ENCODE measurements at regions not wholly inside any gene's neighbourhood (a gene's known extent, or its start where the extent isn't known, plus 50 kb on each side); places are given as distances from the start of the nearest gene placed in this dataset.

GRCh38 chr6:163906006-163906710 is 491.6 kb downstream of the QKI start:
- H3K4me2 ChIP-seq (ENCODE audit: low read depth, low read length, poor library complexity, severe bottlenecking) = no peak overlapping the region
- no peak overlapping the region for H2AFZ ChIP-seq (ENCODE audit: low read length)
- H3F3A ChIP-seq (ENCODE audit: low read depth) = no peaks in the 10 kb centered on the region
- peaks cover 2% of the 10 kb centered on the region; the same call in 1 of the 2 replicates for H3K9me3 ChIP-seq (ENCODE audit: insufficient read depth, low read depth, low read length)
- no peaks in the 10 kb centered on the region for H3K27me3 ChIP-seq (ENCODE audit: insufficient read depth, low read length, poor library complexity, severe bottlenecking)
- no peak for TF ChIP-seq CTCF (conservative IDR thresholded peaks at IDR 0.05; ENCODE audit: low read length)
- no peak for TF ChIP-seq EZH2phosphoT487 (IDR thresholded peaks at IDR 0.05; ENCODE audit: borderline replicate concordance)
- H4K20me1 ChIP-seq (ENCODE audit: insufficient read depth, low read length, poor library complexity, severe bottlenecking) = no peaks in the 10 kb centered on the region
- no peaks in the 10 kb centered on the region for H3K79me2 ChIP-seq (ENCODE audit: insufficient read depth, low read length)
- no peak overlapping the region for H3K4me3 ChIP-seq (ENCODE audit: low read length, poor library complexity, severe bottlenecking)
- no peaks in the 10 kb centered on the region for H3K36me3 ChIP-seq (ENCODE audit: insufficient read depth, low read length)
- H3K9me2 ChIP-seq (replicated peaks; ENCODE audit: low read depth, low read length) = no peaks in the 10 kb centered on the region
- H3K4me1 ChIP-seq (ENCODE audit: insufficient read depth, low read length, poor library complexity, severe bottlenecking) = no peaks in the 10 kb centered on the region
- H3K9ac ChIP-seq (ENCODE audit: low read depth, low read length, poor library complexity, severe bottlenecking) = no peak overlapping the region

GRCh38 chr6:163904186-163904585 is 489.7 kb downstream of the QKI start:
- no peak overlapping the region for H3K4me3 ChIP-seq (ENCODE audit: low read length, poor library complexity, severe bottlenecking)
- no peaks in the 10 kb centered on the region for H3K9me2 ChIP-seq (replicated peaks; ENCODE audit: low read depth, low read length)
- peaks cover 5% of the 10 kb centered on the region; the same call in 1 of the 2 replicates for H3K9me3 ChIP-seq (ENCODE audit: insufficient read depth, low read depth, low read length)
- no peaks in the 10 kb centered on the region for H4K20me1 ChIP-seq (ENCODE audit: insufficient read depth, low read length, poor library complexity, severe bottlenecking)
- no peak overlapping the region for H2AFZ ChIP-seq (ENCODE audit: low read length)
- no peaks in the 10 kb centered on the region for H3K27me3 ChIP-seq (ENCODE audit: insufficient read depth, low read length, poor library complexity, severe bottlenecking)
- H3K79me2 ChIP-seq (ENCODE audit: insufficient read depth, low read length) = no peaks in the 10 kb centered on the region
- TF ChIP-seq CTCF (conservative IDR thresholded peaks at IDR 0.05; ENCODE audit: low read length) (no peak), EZH2phosphoT487 (IDR thresholded peaks at IDR 0.05; ENCODE audit: borderline replicate concordance) (no peak)
- H3F3A ChIP-seq (ENCODE audit: low read depth) = no peaks in the 10 kb centered on the region
- H3K9ac ChIP-seq (ENCODE audit: low read depth, low read length, poor library complexity, severe bottlenecking) = no peak overlapping the region
- no peak overlapping the region for H3K4me2 ChIP-seq (ENCODE audit: low read depth, low read length, poor library complexity, severe bottlenecking)
- H3K4me1 ChIP-seq (ENCODE audit: insufficient read depth, low read length, poor library complexity, severe bottlenecking) = no peaks in the 10 kb centered on the region
- no peaks in the 10 kb centered on the region for H3K36me3 ChIP-seq (ENCODE audit: insufficient read depth, low read length)

- no peak overlapping the region for H3K4me3 ChIP-seq (ENCODE audit: low read length, poor library complexity, severe bottlenecking)
- H3K27me3 ChIP-seq (ENCODE audit: insufficient read depth, low read length, poor library complexity, severe bottlenecking) = no peaks in the 10 kb centered on the region
- no peaks in the 10 kb centered on the region for H3K9me2 ChIP-seq (replicated peaks; ENCODE audit: low read depth, low read length)
- TF ChIP-seq EZH2phosphoT487 (IDR thresholded peaks at IDR 0.05; ENCODE audit: borderline replicate concordance) (no peak), CTCF (conservative IDR thresholded peaks at IDR 0.05; ENCODE audit: low read length) (no peak)
- no peak overlapping the region for H3K4me2 ChIP-seq (ENCODE audit: low read depth, low read length, poor library complexity, severe bottlenecking)
- no peak overlapping the region for H3K9ac ChIP-seq (ENCODE audit: low read depth, low read length, poor library complexity, severe bottlenecking)
- no peak overlapping the region for H2AFZ ChIP-seq (ENCODE audit: low read length)
- no peaks in the 10 kb centered on the region for H3K36me3 ChIP-seq (ENCODE audit: insufficient read depth, low read length)
- H3F3A ChIP-seq (ENCODE audit: low read depth) = no peaks in the 10 kb centered on the region
- no peaks in the 10 kb centered on the region for H3K79me2 ChIP-seq (ENCODE audit: insufficient read depth, low read length)
- H3K9me3 ChIP-seq (ENCODE audit: insufficient read depth, low read depth, low read length) = peaks cover 5% of the 10 kb centered on the region; the same call in 1 of the 2 replicates
- no peaks in the 10 kb centered on the region for H3K4me1 ChIP-seq (ENCODE audit: insufficient read depth, low read length, poor library complexity, severe bottlenecking)
- no peaks in the 10 kb centered on the region for H4K20me1 ChIP-seq (ENCODE audit: insufficient read depth, low read length, poor library complexity, severe bottlenecking)
These were observed 489.0 kb downstream of the QKI start for GRCh38 chr6:163903541-163903940.
